Esophagus squamous epithelium (tissue), 4 donors: ENCODE measurements at regions not wholly inside any gene's neighbourhood (a gene's known extent, or its start where the extent isn't known, plus 50 kb on each side); places are given as distances from the start of the nearest gene placed in this dataset.

ENCODE experiments used
- POLR2A ChIP-seq, 4 donors: fragments of 450-650 bp; IDR thresholded peaks; one replicate each; pipeline ENCODE4 v1.6.1; 2017; ENCODE audit warnings: antibody characterized with exemption in 4 of 4, mild to moderate bottlenecking in 4 of 4, moderate library complexity in 3 of 4
- TF ChIP-seq, protein P1 (sequence below), 6 experiments: fragments of 450-650 bp in 4 of 6; fragments of 200-600 bp in 2 of 6; sonication (generic) in 2 of 6; IDR thresholded peaks; one replicate each; pipeline ENCODE4 v1.5.1; 2016 to 2019; ENCODE audit warnings: antibody characterized with exemption in 6 of 6, mild to moderate bottlenecking in 4 of 6, moderate library complexity in 4 of 6

DNA sequence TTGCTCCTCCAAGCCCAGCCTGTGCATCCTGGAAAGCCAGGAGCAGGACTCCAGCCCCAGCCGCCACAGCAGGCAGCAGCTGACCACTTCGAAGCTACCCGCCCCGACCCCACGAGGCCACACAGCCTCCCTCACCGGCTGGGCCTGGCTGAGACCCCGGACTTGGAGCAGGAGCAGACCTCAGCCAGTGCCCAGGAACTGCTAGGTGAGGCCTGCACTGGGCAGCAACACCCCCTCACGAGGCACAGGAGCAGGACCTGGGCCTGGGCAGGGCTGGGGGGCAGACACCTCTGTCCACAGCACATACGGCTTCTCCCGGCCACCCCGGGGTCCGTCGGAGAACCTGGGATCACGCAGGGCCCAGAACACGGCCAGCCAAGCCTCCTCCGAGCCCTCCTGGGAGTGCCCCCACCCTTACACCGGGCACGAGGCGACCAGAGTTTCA, 137.4 kb upstream of the C14orf180 start:
- TF ChIP-seq POLR2A (IDR thresholded peaks at IDR 0.05), result no peak
- TF ChIP-seq, protein P1, sequence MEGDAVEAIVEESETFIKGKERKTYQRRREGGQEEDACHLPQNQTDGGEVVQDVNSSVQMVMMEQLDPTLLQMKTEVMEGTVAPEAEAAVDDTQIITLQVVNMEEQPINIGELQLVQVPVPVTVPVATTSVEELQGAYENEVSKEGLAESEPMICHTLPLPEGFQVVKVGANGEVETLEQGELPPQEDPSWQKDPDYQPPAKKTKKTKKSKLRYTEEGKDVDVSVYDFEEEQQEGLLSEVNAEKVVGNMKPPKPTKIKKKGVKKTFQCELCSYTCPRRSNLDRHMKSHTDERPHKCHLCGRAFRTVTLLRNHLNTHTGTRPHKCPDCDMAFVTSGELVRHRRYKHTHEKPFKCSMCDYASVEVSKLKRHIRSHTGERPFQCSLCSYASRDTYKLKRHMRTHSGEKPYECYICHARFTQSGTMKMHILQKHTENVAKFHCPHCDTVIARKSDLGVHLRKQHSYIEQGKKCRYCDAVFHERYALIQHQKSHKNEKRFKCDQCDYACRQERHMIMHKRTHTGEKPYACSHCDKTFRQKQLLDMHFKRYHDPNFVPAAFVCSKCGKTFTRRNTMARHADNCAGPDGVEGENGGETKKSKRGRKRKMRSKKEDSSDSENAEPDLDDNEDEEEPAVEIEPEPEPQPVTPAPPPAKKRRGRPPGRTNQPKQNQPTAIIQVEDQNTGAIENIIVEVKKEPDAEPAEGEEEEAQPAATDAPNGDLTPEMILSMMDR (IDR thresholded peaks at IDR 0.05), result no peak
